ENCODE measurements at regions not wholly inside any gene's neighbourhood (a gene's known extent, or its start where the extent isn't known, plus 50 kb on each side); places are given as distances from the start of the nearest gene placed in this dataset.

GRCh38 chr11:98060759-98061158 lies 960.0 kb upstream of the CNTN5 start:
- Histone ChIP-seq H2BK12ac (ENCODE audit: insufficient read length, low read depth, low read length) (no peak overlapping the region), H4K20me1 (ENCODE audit: control insufficient read depth, insufficient read depth, insufficient read length) (no peaks in the 10 kb centered on the region), H3T11ph (ENCODE audit: low read length) (no peak overlapping the region), H3K4me1 (ENCODE audit: insufficient read depth, low read length) (no peaks in the 10 kb centered on the region), H3K9ac (ENCODE audit: extremely low read depth, insufficient read length, low read length) (no peak overlapping the region), H2AFZ (ENCODE audit: low read length) (no peak overlapping the region), H2AK5ac (ENCODE audit: insufficient read length, low read length) (no peak overlapping the region), H3K79me1 (ENCODE audit: insufficient read depth, low read depth, low read length, poor library complexity, severe bottlenecking) (no peaks in the 10 kb centered on the region), H2BK5ac (ENCODE audit: insufficient read length, low read length) (no peak overlapping the region), H4K5ac (ENCODE audit: insufficient read length, low read depth, low read length) (no peak overlapping the region), H4K91ac (ENCODE audit: insufficient read length, low read depth, low read length) (no peak overlapping the region), H2BK120ac (ENCODE audit: low read depth, low read length, poor library complexity, severe bottlenecking) (no peak overlapping the region), H3K18ac (ENCODE audit: insufficient read length, low read depth, low read length) (no peak overlapping the region), H3K79me2 (ENCODE audit: insufficient read depth, low read length) (no peaks in the 10 kb centered on the region), H3K9me3 (ENCODE audit: control insufficient read depth, low read depth, low read length) (no peaks in the 10 kb centered on the region), H3K4me2 (ENCODE audit: insufficient read depth, insufficient read length, low read length) (no peak overlapping the region), H3K23me2 (ENCODE audit: insufficient read length, low read depth, low read length, poor library complexity, severe bottlenecking) (no peaks in the 10 kb centered on the region), H3K14ac (ENCODE audit: insufficient read depth, low read length) (no peak overlapping the region), H4K8ac (replicated peaks; ENCODE audit: insufficient read length, low read depth, low read length) (no peak overlapping the region), H3K27ac (ENCODE audit: insufficient read length, low read depth, low read length) (no peak overlapping the region), H3K56ac (ENCODE audit: insufficient read length, low read depth, low read length) (no peak overlapping the region), H3K27me3 (ENCODE audit: insufficient read depth, low read length) (no peaks in the 10 kb centered on the region), H3K4ac (ENCODE audit: low read depth, low read length) (no peak overlapping the region), H2BK15ac (ENCODE audit: low read depth, low read length) (no peak overlapping the region), H3K23ac (ENCODE audit: insufficient read length, low read depth, low read length) (no peak overlapping the region), H2BK20ac (ENCODE audit: low read depth, low read length, poor library complexity, severe bottlenecking) (no peak overlapping the region)
- Mint-ChIP-seq H3K4me3 (no peak overlapping the region), H3K9me3 (no peaks in the 10 kb centered on the region), H3K36me3 (ENCODE audit: insufficient read depth in 1 of 3, low read depth in 3 of 3) (no peaks in the 10 kb centered on the region; a peak in 1 of 7 replicates), H3K27me3 (ENCODE audit: low read depth) (no peaks in the 10 kb centered on the region), H3K4me1 (no peaks in the 10 kb centered on the region; a peak in 1 of 4 replicates), H3K27ac (no peak overlapping the region)
- no peak for TF ChIP-seq CTCF (conservative IDR thresholded peaks at IDR 0.05)
- no CpG with 5 or more reads among the region's 1 CpG for WGBS (ENCODE audit: extremely low coverage, insufficient read length, low lambda C conversion rate)
- DNase-seq, result no peak
